ENCODE measurements at regions not wholly inside any gene's neighbourhood (a gene's known extent, or its start where the extent isn't known, plus 50 kb on each side); places are given as distances from the start of the nearest gene placed in this dataset.

DNA sequence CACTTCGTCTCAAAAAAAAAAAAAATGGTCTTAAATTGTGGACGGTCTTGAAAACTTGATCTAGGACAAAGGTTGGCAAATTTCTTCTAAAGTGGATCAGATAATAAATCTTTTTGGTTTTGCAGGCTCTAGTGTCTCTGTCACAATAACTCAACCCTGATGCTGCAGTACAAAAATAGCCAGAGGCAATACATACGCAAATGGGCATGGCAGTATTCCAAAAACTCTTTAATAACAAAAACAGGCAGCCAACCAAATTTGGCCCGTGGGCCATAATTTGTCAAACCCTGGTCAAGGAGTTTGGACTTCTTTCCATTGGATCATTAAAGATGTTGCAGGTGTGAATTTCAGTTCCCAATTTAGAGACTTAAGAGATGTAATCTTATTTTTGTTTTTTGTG is 93.5 kb upstream of the MRI1 start:
- no peak for TF ChIP-seq CTCF (IDR thresholded peaks at IDR 0.05)
- no peak for TF ChIP-seq POLR2A (IDR thresholded peaks at IDR 0.05)
- TF ChIP-seq EP300 (IDR thresholded peaks at IDR 0.05), result no peak
- TF ChIP-seq POLR2AphosphoS5 (IDR thresholded peaks at IDR 0.05), result no peak
